Thoracic aorta (tissue), 2 donors: ENCODE measurements at regions not wholly inside any gene's neighbourhood (a gene's known extent, or its start where the extent isn't known, plus 50 kb on each side); places are given as distances from the start of the nearest gene placed in this dataset.

Experiments
- ATAC-seq: fragments of 150-250 bp; one replicate; pipeline ENCODE4 v1.8.0; 2017; ENCODE audit warnings: low read depth; ENCODE audit not compliant: insufficient number of reproducible peaks, low FRiP score
- DNase-seq: peaks from one replicate; pipeline ENCODE4 v3.0.0-alpha.2; 2020; ENCODE audit warnings: low spot score
- H3K27ac ChIP-seq, 2 donors: fragments of 200-600 bp; sonication (generic); 1 replicate in 1 of 2; 2 replicates in 1 of 2; pipeline ENCODE4 v1.5.1; 2016; ENCODE audit warnings: mild to moderate bottlenecking in 2 of 2, moderate library complexity in 2 of 2
- H3K27me3 ChIP-seq: fragments of 200-600 bp; sonication (generic); replicated peaks from 2 replicates; pipeline ENCODE4 v1.6.0; 2016; ENCODE audit warnings: mild to moderate bottlenecking; ENCODE audit not compliant: insufficient read depth
- H3K36me3 ChIP-seq: fragments of 200-600 bp; sonication (generic); one replicate; pipeline ENCODE4 v1.5.1; 2016
- H3K4me1 ChIP-seq, 2 donors: fragments of 200-600 bp; sonication (generic); 1 replicate in 1 of 2; 2 replicates in 1 of 2; pipeline versions ENCODE4 v1.5.1 to v1.6.0; 2016; ENCODE audit warnings: low read depth in 2 of 2, mild to moderate bottlenecking in 1 of 2; ENCODE audit not compliant: control insufficient read depth in 1 of 2
- H3K4me3 ChIP-seq: fragments of 200-600 bp; sonication (generic); 2 replicates; pipeline ENCODE4 v1.5.1; 2016; ENCODE audit warnings: mild to moderate bottlenecking
- H3K9me3 ChIP-seq: fragments of 200-600 bp; sonication (generic); 2 replicates; pipeline ENCODE4 v1.5.1; 2016
- TF ChIP-seq, protein P1 (sequence below): fragments of 200-600 bp; sonication (generic); IDR thresholded peaks from one replicate; pipeline ENCODE4 v1.5.1; 2019; ENCODE audit warnings: antibody characterized with exemption

DNA sequence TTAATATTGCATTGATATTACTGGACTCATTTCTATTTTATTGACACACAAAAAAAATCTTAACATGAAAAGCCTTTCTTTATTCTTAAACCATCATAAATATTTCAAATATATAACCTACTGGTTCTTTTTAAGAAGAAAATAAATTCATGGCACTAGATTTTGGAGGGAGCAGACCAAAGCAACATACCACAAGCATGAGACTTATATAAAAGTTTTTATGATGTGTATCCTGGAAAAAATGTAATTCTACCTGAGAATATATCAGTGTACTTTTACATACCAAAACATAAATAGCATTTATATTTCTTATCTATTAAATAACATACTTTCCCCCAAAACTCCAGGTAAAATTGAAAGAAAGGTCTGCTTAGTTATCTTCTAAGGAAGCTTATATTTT lies 508.2 kb upstream of the SEMA3D start:
- no peak overlapping the region for H3K4me3 ChIP-seq
- H3K27ac ChIP-seq: no peak overlapping the region
- DNase-seq (no peak), ATAC-seq (no peak)
- H3K36me3 ChIP-seq: no peaks in the 10 kb centered on the region
- TF ChIP-seq, protein P1, sequence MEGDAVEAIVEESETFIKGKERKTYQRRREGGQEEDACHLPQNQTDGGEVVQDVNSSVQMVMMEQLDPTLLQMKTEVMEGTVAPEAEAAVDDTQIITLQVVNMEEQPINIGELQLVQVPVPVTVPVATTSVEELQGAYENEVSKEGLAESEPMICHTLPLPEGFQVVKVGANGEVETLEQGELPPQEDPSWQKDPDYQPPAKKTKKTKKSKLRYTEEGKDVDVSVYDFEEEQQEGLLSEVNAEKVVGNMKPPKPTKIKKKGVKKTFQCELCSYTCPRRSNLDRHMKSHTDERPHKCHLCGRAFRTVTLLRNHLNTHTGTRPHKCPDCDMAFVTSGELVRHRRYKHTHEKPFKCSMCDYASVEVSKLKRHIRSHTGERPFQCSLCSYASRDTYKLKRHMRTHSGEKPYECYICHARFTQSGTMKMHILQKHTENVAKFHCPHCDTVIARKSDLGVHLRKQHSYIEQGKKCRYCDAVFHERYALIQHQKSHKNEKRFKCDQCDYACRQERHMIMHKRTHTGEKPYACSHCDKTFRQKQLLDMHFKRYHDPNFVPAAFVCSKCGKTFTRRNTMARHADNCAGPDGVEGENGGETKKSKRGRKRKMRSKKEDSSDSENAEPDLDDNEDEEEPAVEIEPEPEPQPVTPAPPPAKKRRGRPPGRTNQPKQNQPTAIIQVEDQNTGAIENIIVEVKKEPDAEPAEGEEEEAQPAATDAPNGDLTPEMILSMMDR: no peak
- H3K4me1 ChIP-seq: no peaks in the 10 kb centered on the region
- no peaks in the 10 kb centered on the region for H3K27me3 ChIP-seq
- no peaks in the 10 kb centered on the region for H3K9me3 ChIP-seq

DNA sequence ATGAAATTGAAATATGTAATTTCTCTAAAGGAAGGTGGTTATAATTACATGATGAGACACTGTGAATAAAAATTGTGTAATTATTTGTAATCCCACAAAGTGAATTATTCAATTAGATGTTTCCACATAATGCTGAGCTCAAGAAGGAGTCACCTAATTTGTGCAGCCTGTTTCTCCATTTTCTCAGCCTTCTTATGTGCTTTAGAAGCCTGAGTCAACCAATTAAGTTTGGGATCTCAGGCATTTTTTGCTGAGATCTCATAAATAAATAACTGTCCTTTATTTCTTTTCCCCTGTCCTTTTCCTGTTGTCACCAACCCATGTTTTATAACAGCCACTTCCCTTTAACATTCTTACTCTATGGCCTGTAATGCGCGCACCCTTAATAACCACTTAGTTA lies 506.5 kb upstream of the SEMA3D start:
- DNase-seq: no peak
- Histone ChIP-seq H3K27ac (no peak overlapping the region), H3K4me1 (no peaks in the 10 kb centered on the region), H3K36me3 (no peaks in the 10 kb centered on the region), H3K9me3 (no peaks in the 10 kb centered on the region), H3K4me3 (no peak overlapping the region), H3K27me3 (no peaks in the 10 kb centered on the region)
- ATAC-seq: no peak
- TF ChIP-seq, protein P1: no peak

DNA sequence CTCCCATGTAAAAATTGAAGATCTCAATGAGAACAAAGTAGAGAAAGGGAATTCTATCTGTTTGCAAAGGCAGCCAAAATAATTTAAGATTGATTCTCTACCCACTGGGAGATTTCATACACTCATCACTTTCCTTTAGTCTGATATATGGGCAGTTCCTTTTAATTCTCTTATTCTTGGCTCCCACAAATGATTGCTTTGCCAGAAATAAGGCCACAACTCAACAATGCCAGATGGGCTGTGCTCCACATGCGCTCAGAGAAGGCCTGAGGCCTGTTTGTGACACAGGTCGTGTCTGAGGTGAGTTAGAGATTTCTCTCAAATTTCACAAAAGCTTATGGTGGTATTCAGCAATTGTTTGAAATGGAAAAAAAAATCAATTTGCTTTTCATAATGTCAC lies 501.9 kb upstream of the SEMA3D start:
- Histone ChIP-seq H3K4me3 (no peak overlapping the region), H3K27ac (no peak overlapping the region), H3K36me3 (no peaks in the 10 kb centered on the region), H3K4me1 (no peaks in the 10 kb centered on the region), H3K9me3 (no peaks in the 10 kb centered on the region), H3K27me3 (no peaks in the 10 kb centered on the region)
- no peak for DNase-seq
- ATAC-seq: no peak
- TF ChIP-seq, protein P1: no peak

DNA sequence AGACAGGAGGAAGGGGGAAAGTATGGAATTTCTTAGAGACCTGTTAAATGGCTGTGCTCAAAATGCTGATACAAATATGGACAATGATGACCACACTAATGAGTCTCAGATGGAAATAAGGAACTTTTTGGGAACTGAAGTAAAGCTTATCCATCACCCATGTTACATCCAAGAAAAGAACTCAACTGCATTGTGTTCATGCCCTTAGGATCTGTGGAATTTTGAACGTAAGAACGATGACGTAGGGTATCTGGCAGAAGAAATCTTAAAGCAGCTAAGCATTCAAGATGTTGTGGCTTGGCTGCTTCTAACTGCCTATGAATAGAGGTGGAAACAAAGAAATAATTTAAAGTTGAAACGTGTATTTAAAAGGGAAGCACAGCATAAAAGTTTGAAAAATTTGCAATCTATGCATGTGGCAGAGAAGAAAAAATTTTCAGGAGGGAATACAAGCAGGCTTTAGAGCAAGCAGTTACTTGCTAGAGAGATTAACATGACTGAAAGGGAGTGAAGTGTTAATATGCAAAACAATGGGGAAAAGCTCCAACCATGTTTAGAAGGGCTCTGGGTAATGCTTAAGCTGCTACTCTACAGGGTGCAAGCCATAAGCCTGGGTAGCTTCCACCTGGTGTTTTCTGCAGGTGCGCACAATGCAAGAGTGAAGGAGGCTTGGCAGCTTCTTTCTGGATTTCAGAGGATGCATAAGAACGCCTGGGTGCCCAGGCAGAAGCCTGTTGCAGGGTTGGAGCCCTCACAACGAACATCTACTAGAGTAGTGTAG lies 499.7 kb upstream of the SEMA3D start:
- ATAC-seq: no peak
- H3K9me3 ChIP-seq: no peaks in the 10 kb centered on the region

DNA sequence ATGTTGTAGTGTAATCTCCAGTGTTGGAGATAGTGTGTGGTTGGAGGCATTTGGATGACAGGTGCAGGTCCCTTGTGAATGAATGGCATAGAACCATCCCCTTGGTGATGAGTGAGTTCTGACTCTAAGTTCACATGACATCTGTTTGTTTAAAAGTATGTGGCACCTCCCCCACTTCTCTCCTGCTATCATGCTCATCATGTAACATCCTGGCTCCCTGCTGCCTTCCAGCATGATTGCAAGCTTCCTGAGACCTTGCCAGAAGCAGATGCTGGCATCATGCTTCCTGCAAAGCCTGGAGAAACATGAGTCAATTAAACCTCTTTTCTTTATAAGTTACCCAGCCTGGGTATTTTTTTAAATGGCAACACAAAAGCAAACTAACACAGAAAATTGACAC lies 499.0 kb upstream of the SEMA3D start:
- H3K4me1 ChIP-seq: no peaks in the 10 kb centered on the region
- no peak for DNase-seq
- TF ChIP-seq, protein P1: no peak
- no peak overlapping the region for H3K4me3 ChIP-seq
- no peaks in the 10 kb centered on the region for H3K36me3 ChIP-seq
- H3K27me3 ChIP-seq: no peaks in the 10 kb centered on the region
- H3K27ac ChIP-seq: no peak overlapping the region
- H3K9me3 ChIP-seq: no peaks in the 10 kb centered on the region
- ATAC-seq: no peak

More for the DNA sequence above, 499.7 kb upstream of the SEMA3D start:
- H3K4me1 ChIP-seq: no peaks in the 10 kb centered on the region
- DNase-seq: no peak
- no peaks in the 10 kb centered on the region for H3K27me3 ChIP-seq
- H3K4me3 ChIP-seq: no peak overlapping the region
- H3K36me3 ChIP-seq: no peaks in the 10 kb centered on the region
- TF ChIP-seq, protein P1: no peak
- no peak overlapping the region for H3K27ac ChIP-seq
